Neural cell (in vitro differentiated cells): ENCODE measurements at regions not wholly inside any gene's neighbourhood (a gene's known extent, or its start where the extent isn't known, plus 50 kb on each side); places are given as distances from the start of the nearest gene placed in this dataset.

Source experiments
- H2AFZ ChIP-seq: fragments of 200-600, 300-800 bp; sonication (generic), shearing (Covaris generic); 2 replicates; pipeline ENCODE4 v1.6.0; 2014; ENCODE audit warnings: low read depth, mild to moderate bottlenecking, antibody characterized with exemption, low read length, moderate library complexity
- H3F3A ChIP-seq: fragments of 200-600 bp; shearing (Covaris generic); 2 replicates; pipeline ENCODE4 v1.6.1; 2016; ENCODE audit warnings: mild to moderate bottlenecking, moderate library complexity, mixed read lengths, antibody characterized with exemption, low read length; ENCODE audit not compliant: insufficient read depth, poor library complexity, severe bottlenecking
- H3K27ac ChIP-seq: fragments of 200-600, 300-800 bp; sonication (generic), shearing (Covaris generic); 2 replicates; pipeline ENCODE4 v1.5.1; 2014; ENCODE audit warnings: mild to moderate bottlenecking, low read length, moderate library complexity
- H3K27me3 ChIP-seq: fragments of 300-800, 200-600 bp; sonication (generic), shearing (Covaris generic); 2 replicates; pipeline ENCODE4 v1.6.0; 2014; ENCODE audit warnings: mild to moderate bottlenecking, low read depth, low read length, moderate library complexity; ENCODE audit not compliant: insufficient read depth
- H3K36me3 ChIP-seq: fragments of 300-800, 200-600 bp; sonication (generic), shearing (Covaris generic); 2 replicates; pipeline ENCODE4 v1.5.1; 2014; ENCODE audit warnings: mild to moderate bottlenecking, antibody characterized with exemption, low read length, moderate library complexity; ENCODE audit not compliant: insufficient read depth
- H3K4me2 ChIP-seq: fragments of 300-800, 200-600 bp; sonication (generic), shearing (Covaris generic); 2 replicates; pipeline ENCODE4 v1.6.0; 2014; ENCODE audit warnings: mild to moderate bottlenecking, low read length
- H3K4me3 ChIP-seq: fragments of 300-800, 200-600 bp; sonication (generic), shearing (Covaris generic); 2 replicates; pipeline ENCODE4 v1.5.1; 2014; ENCODE audit warnings: mild to moderate bottlenecking, low read length, moderate library complexity
- H3K79me2 ChIP-seq: fragments of 200-600 bp; shearing (Covaris generic); replicated peaks from 2 replicates; pipeline ENCODE4 v1.6.0; 2014; ENCODE audit warnings: mild to moderate bottlenecking, low read length, moderate library complexity; ENCODE audit not compliant: insufficient read depth
- H3K9ac ChIP-seq: fragments of 300-800, 200-600 bp; sonication (generic), shearing (Covaris generic); 2 replicates; pipeline ENCODE4 v1.6.1; 2016; ENCODE audit warnings: mild to moderate bottlenecking, low read length, mixed read lengths
- H3K9me2 ChIP-seq: fragments of 200-600 bp; shearing (Covaris generic); 2 replicates; pipeline ENCODE4 v1.6.1; 2016; ENCODE audit warnings: mild to moderate bottlenecking, low read length, mixed read lengths; ENCODE audit not compliant: insufficient read depth
- H3K9me3 ChIP-seq: fragments of 200-600, 300-800 bp; sonication (generic), shearing (Covaris generic); 2 replicates; pipeline ENCODE4 v1.6.1; 2016; ENCODE audit warnings: mild to moderate bottlenecking, mixed run types, low read length, moderate library complexity, mixed read lengths
- H4K20me1 ChIP-seq: fragments of 200-600 bp; shearing (Covaris generic); 2 replicates; pipeline ENCODE4 v1.6.1; 2016; ENCODE audit warnings: mild to moderate bottlenecking, mixed run types; ENCODE audit not compliant: insufficient read depth
- EP300 ChIP-seq: fragments of 450-650 bp; conservative IDR thresholded peaks from 2 replicates; pipeline ENCODE4 v1.6.1; 2014; ENCODE audit warnings: antibody characterized with exemption, mild to moderate bottlenecking, moderate library complexity; ENCODE audit not compliant: poor library complexity, severe bottlenecking
- EZH2 ChIP-seq: fragments of 200-600, 300-800 bp; shearing (Covaris generic), sonication (generic); IDR thresholded peaks from 2 replicates; pipeline ENCODE4 v1.6.1; 2014; ENCODE audit warnings: antibody characterized with exemption, low read length, borderline replicate concordance, mild to moderate bottlenecking; ENCODE audit not compliant: insufficient read depth, poor library complexity, severe bottlenecking
- MXI1 ChIP-seq: fragments of 450-650 bp; conservative IDR thresholded peaks from 2 replicates; pipeline ENCODE4 v1.6.1; 2014; ENCODE audit warnings: antibody characterized with exemption, mild to moderate bottlenecking; ENCODE audit not compliant: poor library complexity, severe bottlenecking
- POLR2AphosphoS5 ChIP-seq: IDR thresholded peaks from 2 replicates; pipeline ENCODE4 v1.6.1; 2012
- RAD21 ChIP-seq: fragments of 450-650 bp; conservative IDR thresholded peaks from 2 replicates; pipeline ENCODE4 v1.6.1; 2014; ENCODE audit warnings: antibody characterized with exemption, mild to moderate bottlenecking, moderate library complexity
- SMC3 ChIP-seq: fragments of 450-650 bp; conservative IDR thresholded peaks from 2 replicates; pipeline ENCODE4 v1.6.1; 2014; ENCODE audit warnings: antibody characterized with exemption, mild to moderate bottlenecking, moderate library complexity; ENCODE audit not compliant: poor library complexity
- TAF1 ChIP-seq: IDR thresholded peaks from 2 replicates; pipeline ENCODE4 v1.6.1; 2012; ENCODE audit warnings: low read depth
- TF ChIP-seq, protein P1 (sequence below): IDR thresholded peaks from 2 replicates; pipeline ENCODE4 v1.6.1; 2012; ENCODE audit warnings: borderline replicate concordance
- TF ChIP-seq, protein P2 (sequence below): fragments of 450-650 bp; IDR thresholded peaks from 2 replicates; pipeline ENCODE4 v1.5.1; 2014; ENCODE audit warnings: antibody characterized with exemption, mild to moderate bottlenecking, moderate library complexity; ENCODE audit not compliant: poor library complexity, severe bottlenecking

DNA sequence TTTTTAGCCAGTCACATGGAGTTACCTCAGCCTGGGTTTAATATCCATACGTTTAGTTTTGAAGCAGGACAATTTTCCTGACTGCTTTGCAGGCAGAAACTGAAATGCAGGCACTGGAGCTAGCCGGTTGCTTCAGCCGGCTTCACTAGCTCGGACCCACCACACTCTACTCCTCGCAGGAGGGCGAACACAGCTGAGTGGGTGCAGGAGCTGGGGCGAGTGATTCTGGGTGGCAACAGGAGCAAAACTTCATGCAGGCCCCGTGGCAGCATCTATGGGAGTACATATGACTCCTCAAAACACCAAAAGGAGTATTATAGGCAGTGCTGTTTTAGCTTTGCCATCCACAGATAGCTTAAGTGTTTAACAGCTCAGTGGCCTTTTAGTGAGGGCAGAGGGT is 1211.8 kb upstream of the NUDT12 start:
- Histone ChIP-seq H2AFZ (no peak overlapping the region), H3K27ac (no peak overlapping the region), H3K9ac (no peak overlapping the region), H3K4me3 (no peak overlapping the region), H3K79me2 (no peaks in the 10 kb centered on the region), H3K27me3 (no peaks in the 10 kb centered on the region), H3F3A (no peaks in the 10 kb centered on the region), H3K9me2 (no peaks in the 10 kb centered on the region), H4K20me1 (no peaks in the 10 kb centered on the region), H3K9me3 (no peaks in the 10 kb centered on the region), H3K4me2 (no peak overlapping the region), H3K36me3 (no peaks in the 10 kb centered on the region)
- TF ChIP-seq, protein P1, sequence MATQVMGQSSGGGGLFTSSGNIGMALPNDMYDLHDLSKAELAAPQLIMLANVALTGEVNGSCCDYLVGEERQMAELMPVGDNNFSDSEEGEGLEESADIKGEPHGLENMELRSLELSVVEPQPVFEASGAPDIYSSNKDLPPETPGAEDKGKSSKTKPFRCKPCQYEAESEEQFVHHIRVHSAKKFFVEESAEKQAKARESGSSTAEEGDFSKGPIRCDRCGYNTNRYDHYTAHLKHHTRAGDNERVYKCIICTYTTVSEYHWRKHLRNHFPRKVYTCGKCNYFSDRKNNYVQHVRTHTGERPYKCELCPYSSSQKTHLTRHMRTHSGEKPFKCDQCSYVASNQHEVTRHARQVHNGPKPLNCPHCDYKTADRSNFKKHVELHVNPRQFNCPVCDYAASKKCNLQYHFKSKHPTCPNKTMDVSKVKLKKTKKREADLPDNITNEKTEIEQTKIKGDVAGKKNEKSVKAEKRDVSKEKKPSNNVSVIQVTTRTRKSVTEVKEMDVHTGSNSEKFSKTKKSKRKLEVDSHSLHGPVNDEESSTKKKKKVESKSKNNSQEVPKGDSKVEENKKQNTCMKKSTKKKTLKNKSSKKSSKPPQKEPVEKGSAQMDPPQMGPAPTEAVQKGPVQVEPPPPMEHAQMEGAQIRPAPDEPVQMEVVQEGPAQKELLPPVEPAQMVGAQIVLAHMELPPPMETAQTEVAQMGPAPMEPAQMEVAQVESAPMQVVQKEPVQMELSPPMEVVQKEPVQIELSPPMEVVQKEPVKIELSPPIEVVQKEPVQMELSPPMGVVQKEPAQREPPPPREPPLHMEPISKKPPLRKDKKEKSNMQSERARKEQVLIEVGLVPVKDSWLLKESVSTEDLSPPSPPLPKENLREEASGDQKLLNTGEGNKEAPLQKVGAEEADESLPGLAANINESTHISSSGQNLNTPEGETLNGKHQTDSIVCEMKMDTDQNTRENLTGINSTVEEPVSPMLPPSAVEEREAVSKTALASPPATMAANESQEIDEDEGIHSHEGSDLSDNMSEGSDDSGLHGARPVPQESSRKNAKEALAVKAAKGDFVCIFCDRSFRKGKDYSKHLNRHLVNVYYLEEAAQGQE: no peak
- TF ChIP-seq MXI1: no peak

DNA sequence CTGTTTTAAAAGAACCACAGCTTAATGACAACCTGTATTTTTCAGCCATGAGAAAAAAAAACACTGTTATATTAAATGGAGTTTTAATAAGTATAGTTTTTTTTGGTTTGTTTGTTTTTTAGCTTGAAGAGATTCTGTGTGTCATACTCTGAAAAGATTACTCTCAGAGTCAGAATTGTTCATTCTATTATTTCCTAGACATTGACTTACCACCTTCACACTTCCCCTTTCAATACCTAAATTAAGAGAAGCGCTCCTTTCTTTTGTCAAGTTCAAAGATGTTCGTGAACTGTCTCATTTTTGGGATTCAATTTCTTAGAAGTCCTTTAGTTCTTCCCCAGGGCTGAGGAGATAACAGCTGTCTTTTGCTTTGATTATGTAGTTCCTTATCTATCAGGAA is 1201.6 kb upstream of the NUDT12 start:
- no peak overlapping the region for H3K27ac ChIP-seq
- H3K9me2 ChIP-seq: no peaks in the 10 kb centered on the region
- no peaks in the 10 kb centered on the region for H3K27me3 ChIP-seq
- no peak overlapping the region for H3K9ac ChIP-seq
- no peaks in the 10 kb centered on the region for H3K9me3 ChIP-seq
- no peaks in the 10 kb centered on the region for H3F3A ChIP-seq
- H3K4me3 ChIP-seq: no peak overlapping the region
- TF ChIP-seq, protein P2, sequence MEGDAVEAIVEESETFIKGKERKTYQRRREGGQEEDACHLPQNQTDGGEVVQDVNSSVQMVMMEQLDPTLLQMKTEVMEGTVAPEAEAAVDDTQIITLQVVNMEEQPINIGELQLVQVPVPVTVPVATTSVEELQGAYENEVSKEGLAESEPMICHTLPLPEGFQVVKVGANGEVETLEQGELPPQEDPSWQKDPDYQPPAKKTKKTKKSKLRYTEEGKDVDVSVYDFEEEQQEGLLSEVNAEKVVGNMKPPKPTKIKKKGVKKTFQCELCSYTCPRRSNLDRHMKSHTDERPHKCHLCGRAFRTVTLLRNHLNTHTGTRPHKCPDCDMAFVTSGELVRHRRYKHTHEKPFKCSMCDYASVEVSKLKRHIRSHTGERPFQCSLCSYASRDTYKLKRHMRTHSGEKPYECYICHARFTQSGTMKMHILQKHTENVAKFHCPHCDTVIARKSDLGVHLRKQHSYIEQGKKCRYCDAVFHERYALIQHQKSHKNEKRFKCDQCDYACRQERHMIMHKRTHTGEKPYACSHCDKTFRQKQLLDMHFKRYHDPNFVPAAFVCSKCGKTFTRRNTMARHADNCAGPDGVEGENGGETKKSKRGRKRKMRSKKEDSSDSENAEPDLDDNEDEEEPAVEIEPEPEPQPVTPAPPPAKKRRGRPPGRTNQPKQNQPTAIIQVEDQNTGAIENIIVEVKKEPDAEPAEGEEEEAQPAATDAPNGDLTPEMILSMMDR: no peak
- TF ChIP-seq MXI1: no peak
- no peak for TF ChIP-seq EP300
- TF ChIP-seq TAF1: no peak
- TF ChIP-seq POLR2AphosphoS5: no peak
- no peak for TF ChIP-seq SMC3
- TF ChIP-seq RAD21: no peak
- TF ChIP-seq, protein P1: no peak
- no peak for TF ChIP-seq EZH2
- no peaks in the 10 kb centered on the region for H4K20me1 ChIP-seq
- H3K36me3 ChIP-seq: no peaks in the 10 kb centered on the region
- no peak overlapping the region for H3K4me2 ChIP-seq
- H3K79me2 ChIP-seq: no peaks in the 10 kb centered on the region
- no peak overlapping the region for H2AFZ ChIP-seq
